SH-SY5Y (cell line): ENCODE measurements at regions not wholly inside any gene's neighbourhood (a gene's known extent, or its start where the extent isn't known, plus 50 kb on each side); places are given as distances from the start of the nearest gene placed in this dataset.

ENCODE experiments used
- GATA2 ChIP-seq: IDR thresholded peaks from 2 replicates; pipeline ENCODE4 v1.6.1; 2011; ENCODE audit warnings: mild to moderate bottlenecking, low read depth, low read length
- GATA3 ChIP-seq: IDR thresholded peaks from 2 replicates; pipeline ENCODE4 v1.6.1; 2011; ENCODE audit warnings: low read depth, mild to moderate bottlenecking, low read length, moderate library complexity

GRCh38 chr3:154850921-154851320, 229.2 kb upstream of the MME start:
- no peak for TF ChIP-seq GATA3
- TF ChIP-seq GATA2: no peak
